ENCODE measurements at regions not wholly inside any gene's neighbourhood (a gene's known extent, or its start where the extent isn't known, plus 50 kb on each side); places are given as distances from the start of the nearest gene placed in this dataset.

DNA sequence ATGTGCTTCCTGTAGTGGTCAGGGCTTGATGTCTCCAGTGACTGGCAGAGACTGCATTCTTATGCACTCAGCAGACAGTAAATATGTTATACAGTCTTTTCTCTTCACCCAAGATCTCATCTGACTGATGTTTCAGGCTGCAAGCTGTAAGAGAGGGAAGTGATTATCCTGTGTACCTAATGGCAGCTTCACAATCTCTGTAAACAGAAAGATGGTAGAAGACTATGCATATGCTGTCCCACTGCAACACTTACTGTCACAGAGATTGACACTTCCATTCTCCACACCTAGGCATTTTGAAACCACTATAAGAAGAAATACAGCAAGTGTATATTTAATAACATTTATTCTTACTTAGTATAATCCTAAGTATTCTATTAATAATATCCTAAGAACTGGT is 97.6 kb upstream of the ANXA1 start:
- FAIRE-seq, result no peak
- Histone ChIP-seq H3K36me3 (ENCODE audit: control insufficient read depth in 2 of 2, extremely low read depth in 1 of 2, insufficient read depth in 2 of 2, low read length in 2 of 2) (no peaks in the 10 kb centered on the region), H3K9me3 (ENCODE audit: control insufficient read depth, low read depth, low read length) (no peaks in the 10 kb centered on the region), H3K79me2 (ENCODE audit: control insufficient read depth, insufficient read depth, low read length) (no peaks in the 10 kb centered on the region), H3K4me1 (ENCODE audit: control insufficient read depth, extremely low read depth, insufficient read depth, low read length) (no peaks in the 10 kb centered on the region), H3K27me3 (ENCODE audit: control insufficient read depth, extremely low read depth, insufficient read depth, low read length) (peaks cover 7% of the 10 kb centered on the region), H3K9me1 (ENCODE audit: control insufficient read depth, extremely low read depth, insufficient read depth, low read length) (no peaks in the 10 kb centered on the region), H2AFZ (ENCODE audit: control insufficient read depth, low read length) (no peak overlapping the region), H3K9ac (ENCODE audit: control insufficient read depth, extremely low read depth, insufficient read depth, low read length) (no peak overlapping the region), H4K20me1 (ENCODE audit: control insufficient read depth, extremely low read depth, insufficient read depth, low read length) (no peaks in the 10 kb centered on the region), H3K4me2 (ENCODE audit: control insufficient read depth, extremely low read depth, insufficient read depth, low read depth, low read length) (no peak overlapping the region), H3K4me3 (ENCODE audit: control insufficient read depth in 2 of 3, extremely low read depth in 1 of 3, insufficient read depth in 2 of 3, low read depth in 1 of 3, low read length in 3 of 3) (no peak overlapping the region), H3K27ac (ENCODE audit: control insufficient read depth, insufficient read depth, low read length) (no peak overlapping the region)
- no peak for DNase-seq (ENCODE audit: low read depth, low spot score)
- dilution Hi-C loops (cut with MboI; ENCODE audit: extremely low pct_ligation_motif_present, low sequenced_read_pairs), result no loop called here
- TF ChIP-seq, protein P1, sequence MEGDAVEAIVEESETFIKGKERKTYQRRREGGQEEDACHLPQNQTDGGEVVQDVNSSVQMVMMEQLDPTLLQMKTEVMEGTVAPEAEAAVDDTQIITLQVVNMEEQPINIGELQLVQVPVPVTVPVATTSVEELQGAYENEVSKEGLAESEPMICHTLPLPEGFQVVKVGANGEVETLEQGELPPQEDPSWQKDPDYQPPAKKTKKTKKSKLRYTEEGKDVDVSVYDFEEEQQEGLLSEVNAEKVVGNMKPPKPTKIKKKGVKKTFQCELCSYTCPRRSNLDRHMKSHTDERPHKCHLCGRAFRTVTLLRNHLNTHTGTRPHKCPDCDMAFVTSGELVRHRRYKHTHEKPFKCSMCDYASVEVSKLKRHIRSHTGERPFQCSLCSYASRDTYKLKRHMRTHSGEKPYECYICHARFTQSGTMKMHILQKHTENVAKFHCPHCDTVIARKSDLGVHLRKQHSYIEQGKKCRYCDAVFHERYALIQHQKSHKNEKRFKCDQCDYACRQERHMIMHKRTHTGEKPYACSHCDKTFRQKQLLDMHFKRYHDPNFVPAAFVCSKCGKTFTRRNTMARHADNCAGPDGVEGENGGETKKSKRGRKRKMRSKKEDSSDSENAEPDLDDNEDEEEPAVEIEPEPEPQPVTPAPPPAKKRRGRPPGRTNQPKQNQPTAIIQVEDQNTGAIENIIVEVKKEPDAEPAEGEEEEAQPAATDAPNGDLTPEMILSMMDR (optimal IDR thresholded peaks at IDR 0.05 in 1 of 3, IDR thresholded peaks at IDR 0.05 in 1 of 3, conservative IDR thresholded peaks at IDR 0.05 in 1 of 3; ENCODE audit: extremely low read depth in 1 of 3, insufficient read depth in 2 of 3, low read length in 3 of 3), result no peak
- no peak for TF ChIP-seq EZH2 (IDR thresholded peaks at IDR 0.05; ENCODE audit: low read length)

DNA sequence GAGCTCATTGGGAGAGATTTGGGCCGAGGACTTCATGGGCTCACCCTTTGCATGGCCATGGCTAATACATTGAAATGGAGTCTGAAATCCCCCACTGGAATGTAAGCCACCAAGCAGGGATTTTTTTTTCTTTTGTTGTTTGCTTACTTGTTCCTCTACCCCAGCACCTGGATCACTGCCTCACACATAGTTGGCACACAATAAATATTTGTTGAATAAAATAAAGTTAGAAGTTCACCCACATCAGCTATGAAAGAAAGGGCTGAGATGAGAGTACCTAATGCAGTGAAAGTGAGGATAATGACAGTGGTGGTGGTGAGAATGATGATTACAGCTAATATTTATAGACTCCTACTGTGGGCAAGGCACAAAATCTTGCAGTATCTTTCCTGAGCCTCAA is 98.1 kb upstream of the ANXA1 start:
- H3K27ac ChIP-seq (ENCODE audit: control insufficient read depth, insufficient read depth, low read length), result no peak overlapping the region
- dilution Hi-C loops (cut with MboI; ENCODE audit: extremely low pct_ligation_motif_present, low sequenced_read_pairs), result no loop called here
- H4K20me1 ChIP-seq (ENCODE audit: control insufficient read depth, extremely low read depth, insufficient read depth, low read length), result no peaks in the 10 kb centered on the region
- TF ChIP-seq, protein P1 (optimal IDR thresholded peaks at IDR 0.05 in 1 of 3, IDR thresholded peaks at IDR 0.05 in 1 of 3, conservative IDR thresholded peaks at IDR 0.05 in 1 of 3; ENCODE audit: extremely low read depth in 1 of 3, insufficient read depth in 2 of 3, low read length in 3 of 3), result no peak
- TF ChIP-seq EZH2 (IDR thresholded peaks at IDR 0.05; ENCODE audit: low read length), result no peak
- no peak overlapping the region for H2AFZ ChIP-seq (ENCODE audit: control insufficient read depth, low read length)
- H3K4me1 ChIP-seq (ENCODE audit: control insufficient read depth, extremely low read depth, insufficient read depth, low read length), result no peaks in the 10 kb centered on the region
- no peaks in the 10 kb centered on the region for H3K9me3 ChIP-seq (ENCODE audit: control insufficient read depth, low read depth, low read length)
- peaks cover 7% of the 10 kb centered on the region for H3K27me3 ChIP-seq (ENCODE audit: control insufficient read depth, extremely low read depth, insufficient read depth, low read length)
- no peaks in the 10 kb centered on the region for H3K36me3 ChIP-seq (ENCODE audit: control insufficient read depth in 2 of 2, extremely low read depth in 1 of 2, insufficient read depth in 2 of 2, low read length in 2 of 2)
- FAIRE-seq (no peak), DNase-seq (ENCODE audit: low read depth, low spot score) (no peak)
- no peak overlapping the region for H3K9ac ChIP-seq (ENCODE audit: control insufficient read depth, extremely low read depth, insufficient read depth, low read length)
- no peaks in the 10 kb centered on the region for H3K79me2 ChIP-seq (ENCODE audit: control insufficient read depth, insufficient read depth, low read length)
- no peak overlapping the region for H3K4me2 ChIP-seq (ENCODE audit: control insufficient read depth, extremely low read depth, insufficient read depth, low read depth, low read length)
- no peaks in the 10 kb centered on the region for H3K9me1 ChIP-seq (ENCODE audit: control insufficient read depth, extremely low read depth, insufficient read depth, low read length)
- no peak overlapping the region for H3K4me3 ChIP-seq (ENCODE audit: control insufficient read depth in 2 of 3, extremely low read depth in 1 of 3, insufficient read depth in 2 of 3, low read depth in 1 of 3, low read length in 3 of 3)
